ENCODE measurements at regions not wholly inside any gene's neighbourhood (a gene's known extent, or its start where the extent isn't known, plus 50 kb on each side); places are given as distances from the start of the nearest gene placed in this dataset.
"Not testable (repeated sequence)": the region's sequence is repeated elsewhere in the genome, so short reads cannot be mapped to it uniquely, and the experiment has no call there.

GRCh38 chr20:1845163-1845523 lies 50.1 kb upstream of the SIRPA start:
- Histone ChIP-seq H3K36me3 (ENCODE audit: insufficient read depth, low read length) (no peaks in the 10 kb centered on the region), H3K9me3 (ENCODE audit: low read length) (no peaks in the 10 kb centered on the region), H3K4me1 (ENCODE audit: insufficient read depth, low read length) (peaks cover 57% of the 10 kb centered on the region), H3K27ac (ENCODE audit: low read depth, low read length) (peak overlapping the region; percentile 71), H3K9ac (ENCODE audit: low read length) (no peak overlapping the region), H3K27me3 (ENCODE audit: control insufficient read depth in 1 of 2, insufficient read depth in 2 of 2, low read length in 2 of 2) (no peaks in the 10 kb centered on the region), H3K4me3 (ENCODE audit: low read depth in 1 of 2, low read length in 2 of 2) (peak overlapping the region in 1 of 2 donors; percentile 16)

GRCh38 chr20:1844325-1845162 lies 50.7 kb upstream of the SIRPA start:
- no peaks in the 10 kb centered on the region for H3K36me3 ChIP-seq (ENCODE audit: insufficient read depth, low read length)
- peak overlapping the region in 1 of 2 donors; percentile 16 for H3K4me3 ChIP-seq (ENCODE audit: low read depth in 1 of 2, low read length in 2 of 2)
- H3K27ac ChIP-seq (ENCODE audit: low read depth, low read length) = peak overlapping the region; percentile 88
- no peaks in the 10 kb centered on the region for H3K27me3 ChIP-seq (ENCODE audit: control insufficient read depth in 1 of 2, insufficient read depth in 2 of 2, low read length in 2 of 2)
- H3K9ac ChIP-seq (ENCODE audit: low read length) = peak overlapping the region; percentile 12
- no peaks in the 10 kb centered on the region for H3K9me3 ChIP-seq (ENCODE audit: low read length)
- peaks cover 57% of the 10 kb centered on the region for H3K4me1 ChIP-seq (ENCODE audit: insufficient read depth, low read length)

- Histone ChIP-seq H3K9ac (ENCODE audit: low read length) (no peak overlapping the region), H3K27me3 (ENCODE audit: control insufficient read depth in 1 of 2, insufficient read depth in 2 of 2, low read length in 2 of 2) (no peaks in the 10 kb centered on the region), H3K36me3 (ENCODE audit: insufficient read depth, low read length) (no peaks in the 10 kb centered on the region), H3K9me3 (ENCODE audit: low read length) (no peaks in the 10 kb centered on the region), H3K4me3 (ENCODE audit: low read depth in 1 of 2, low read length in 2 of 2) (no peak overlapping the region), H3K27ac (ENCODE audit: low read depth, low read length) (peak overlapping the region; percentile 73), H3K4me1 (ENCODE audit: insufficient read depth, low read length) (peaks cover 70% of the 10 kb centered on the region)
These were observed 52.9 kb upstream of the SIRPA start for GRCh38 chr20:1842281-1842680.

- Histone ChIP-seq H3K4me1 (ENCODE audit: insufficient read depth, low read length) (peaks cover 70% of the 10 kb centered on the region), H3K27ac (ENCODE audit: low read depth, low read length) (peak overlapping the region; percentile 85)
These were observed 53.6 kb upstream of the SIRPA start for GRCh38 chr20:1841554-1842140.

GRCh38 chr20:1840817-1841553 lies 54.2 kb upstream of the SIRPA start:
- H3K4me3 ChIP-seq (ENCODE audit: low read depth in 1 of 2, low read length in 2 of 2) = no peak overlapping the region
- no peaks in the 10 kb centered on the region for H3K36me3 ChIP-seq (ENCODE audit: insufficient read depth, low read length)
- no peaks in the 10 kb centered on the region for H3K27me3 ChIP-seq (ENCODE audit: control insufficient read depth in 1 of 2, insufficient read depth in 2 of 2, low read length in 2 of 2)
- peaks cover 68% of the 10 kb centered on the region for H3K4me1 ChIP-seq (ENCODE audit: insufficient read depth, low read length)
- H3K9me3 ChIP-seq (ENCODE audit: low read length) = no peaks in the 10 kb centered on the region
- peak overlapping the region; percentile 85 for H3K27ac ChIP-seq (ENCODE audit: low read depth, low read length)
- peak overlapping the region; percentile 41 for H3K9ac ChIP-seq (ENCODE audit: low read length)

More at GRCh38 chr20:1841554-1842140, 53.6 kb upstream of the SIRPA start:
- peak overlapping the region; percentile 41 for H3K9ac ChIP-seq (ENCODE audit: low read length)
- no peaks in the 10 kb centered on the region for H3K36me3 ChIP-seq (ENCODE audit: insufficient read depth, low read length)
- no peaks in the 10 kb centered on the region for H3K9me3 ChIP-seq (ENCODE audit: low read length)
- H3K4me3 ChIP-seq (ENCODE audit: low read depth in 1 of 2, low read length in 2 of 2) = no peak overlapping the region
- H3K27me3 ChIP-seq (ENCODE audit: control insufficient read depth in 1 of 2, insufficient read depth in 2 of 2, low read length in 2 of 2) = no peaks in the 10 kb centered on the region

- Histone ChIP-seq H3K4me1 (ENCODE audit: insufficient read depth, low read length) (peaks cover 65% of the 10 kb centered on the region), H3K27ac (ENCODE audit: low read depth, low read length) (peak overlapping the region; percentile 49)
- H3K36me3 ChIP-seq (ENCODE audit: insufficient read depth, low read length); H3K9me3 ChIP-seq (ENCODE audit: low read length); H3K9ac ChIP-seq (ENCODE audit: low read length); H3K27me3 ChIP-seq (ENCODE audit: control insufficient read depth in 1 of 2, insufficient read depth in 2 of 2, low read length in 2 of 2); H3K4me3 ChIP-seq (ENCODE audit: low read depth in 1 of 2, low read length in 2 of 2): not testable (repeated sequence)
These were observed 55.6 kb upstream of the SIRPA start for GRCh38 chr20:1839376-1840317.

- no peak overlapping the region for H3K27ac ChIP-seq (ENCODE audit: low read depth, low read length)
- H3K4me1 ChIP-seq (ENCODE audit: insufficient read depth, low read length) = peaks cover 61% of the 10 kb centered on the region
- no peak overlapping the region for H3K9ac ChIP-seq (ENCODE audit: low read length)
These were observed 56.5 kb upstream of the SIRPA start for GRCh38 chr20:1838556-1839279.

GRCh38 chr20:1835186-1836035 lies 59.8 kb upstream of the SIRPA start:
- H3K27ac ChIP-seq (ENCODE audit: low read depth, low read length) = no peak overlapping the region
- peaks cover 33% of the 10 kb centered on the region for H3K4me1 ChIP-seq (ENCODE audit: insufficient read depth, low read length)

More at GRCh38 chr20:1838556-1839279, 56.5 kb upstream of the SIRPA start:
- no peaks in the 10 kb centered on the region for H3K36me3 ChIP-seq (ENCODE audit: insufficient read depth, low read length)
- H3K27me3 ChIP-seq (ENCODE audit: control insufficient read depth in 1 of 2, insufficient read depth in 2 of 2, low read length in 2 of 2) = no peaks in the 10 kb centered on the region
- H3K9me3 ChIP-seq (ENCODE audit: low read length) = no peaks in the 10 kb centered on the region
- H3K4me3 ChIP-seq (ENCODE audit: low read depth in 1 of 2, low read length in 2 of 2) = no peak overlapping the region

GRCh38 chr20:1833728-1834726 lies 61.2 kb upstream of the SIRPA start:
- H3K36me3 ChIP-seq (ENCODE audit: insufficient read depth, low read length) = no peaks in the 10 kb centered on the region
- H3K27me3 ChIP-seq (ENCODE audit: control insufficient read depth in 1 of 2, insufficient read depth in 2 of 2, low read length in 2 of 2) = no peaks in the 10 kb centered on the region
- no peak overlapping the region for H3K4me3 ChIP-seq (ENCODE audit: low read depth in 1 of 2, low read length in 2 of 2)
- H3K9me3 ChIP-seq (ENCODE audit: low read length) = no peaks in the 10 kb centered on the region
- no peak overlapping the region for H3K27ac ChIP-seq (ENCODE audit: low read depth, low read length)
- H3K9ac ChIP-seq (ENCODE audit: low read length) = no peak overlapping the region
- peaks cover 35% of the 10 kb centered on the region for H3K4me1 ChIP-seq (ENCODE audit: insufficient read depth, low read length)

More at GRCh38 chr20:1835186-1836035, 59.8 kb upstream of the SIRPA start:
- no peaks in the 10 kb centered on the region for H3K9me3 ChIP-seq (ENCODE audit: low read length)
- H3K27me3 ChIP-seq (ENCODE audit: control insufficient read depth in 1 of 2, insufficient read depth in 2 of 2, low read length in 2 of 2) = no peaks in the 10 kb centered on the region
- H3K9ac ChIP-seq (ENCODE audit: low read length) = no peak overlapping the region
- H3K4me3 ChIP-seq (ENCODE audit: low read depth in 1 of 2, low read length in 2 of 2) = no peak overlapping the region
- H3K36me3 ChIP-seq (ENCODE audit: insufficient read depth, low read length) = no peaks in the 10 kb centered on the region
